ENCODE measurements at regions not wholly inside any gene's neighbourhood (a gene's known extent, or its start where the extent isn't known, plus 50 kb on each side); places are given as distances from the start of the nearest gene placed in this dataset.

- no peak overlapping the region for H3K4me3 Mint-ChIP-seq
- H3K9me3 Mint-ChIP-seq = no peaks in the 10 kb centered on the region
- H3K27ac Mint-ChIP-seq = no peak overlapping the region
- POLR2A ChIA-PET = no interaction called here
- DNase-seq = no peak
- no peaks in the 10 kb centered on the region for H3K27me3 Mint-ChIP-seq
- intact Hi-C loops (cut with micrococcal nuclease) = no loop called here
- H3K4me1 Mint-ChIP-seq (ENCODE audit: low read depth) = peaks cover 2% of the 10 kb centered on the region
- H3K36me3 Mint-ChIP-seq = no peaks in the 10 kb centered on the region
- CTCF ChIA-PET = no interaction called here
Observed at GRCh38 chr13:20351281-20352022, 119.3 kb upstream of the GJB6 start.

GRCh38 chr13:20350819-20351218 is 118.7 kb upstream of the GJB6 start:
- Mint-ChIP-seq H3K4me3 (no peak overlapping the region), H3K36me3 (no peaks in the 10 kb centered on the region), H3K4me1 (ENCODE audit: low read depth) (peaks cover 2% of the 10 kb centered on the region), H3K27me3 (no peaks in the 10 kb centered on the region), H3K9me3 (no peaks in the 10 kb centered on the region), H3K27ac (no peak overlapping the region)
- no peak for DNase-seq
- POLR2A ChIA-PET = no interaction called here
- CTCF ChIA-PET = interaction anchor here (0.8 kb wide), 1 partner anchor 9 kb away, joined by 3 read pairs; no protein-coding TSS in a partner anchor
- intact Hi-C loops (cut with micrococcal nuclease) = no loop called here

- Mint-ChIP-seq H3K27ac (no peak overlapping the region), H3K4me1 (ENCODE audit: low read depth) (peaks cover 2% of the 10 kb centered on the region), H3K27me3 (no peaks in the 10 kb centered on the region), H3K4me3 (no peak overlapping the region), H3K9me3 (no peaks in the 10 kb centered on the region), H3K36me3 (no peaks in the 10 kb centered on the region)
- no peak for DNase-seq
- POLR2A ChIA-PET = no interaction called here
- intact Hi-C loops (cut with micrococcal nuclease) = no loop called here
- CTCF ChIA-PET = interaction anchor here (0.8 kb wide), 1 partner anchor 9 kb away, joined by 3 read pairs; no protein-coding TSS in a partner anchor
Observed at GRCh38 chr13:20350382-20350763, 118.3 kb upstream of the GJB6 start.

GRCh38 chr13:20349564-20350381 is 117.7 kb upstream of the GJB6 start:
- intact Hi-C loops (cut with micrococcal nuclease) = no loop called here
- peaks cover 2% of the 10 kb centered on the region for H3K4me1 Mint-ChIP-seq (ENCODE audit: low read depth)
- no peak overlapping the region for H3K27ac Mint-ChIP-seq
- no peak overlapping the region for H3K4me3 Mint-ChIP-seq
- ChIA-PET POLR2A (no interaction called here), CTCF (no interaction called here)
- H3K36me3 Mint-ChIP-seq = no peaks in the 10 kb centered on the region
- DNase-seq = no peak
- H3K27me3 Mint-ChIP-seq = no peaks in the 10 kb centered on the region
- no peaks in the 10 kb centered on the region for H3K9me3 Mint-ChIP-seq

- ChIA-PET POLR2A (interaction anchor here (0.6 kb wide), 1 partner anchor 1019 kb away, joined by 5 read pairs; no protein-coding TSS in a partner anchor), CTCF (no interaction called here)
- intact Hi-C loops (cut with micrococcal nuclease) = no loop called here
- Mint-ChIP-seq H3K36me3 (no peaks in the 10 kb centered on the region), H3K4me1 (ENCODE audit: low read depth) (no peaks in the 10 kb centered on the region), H3K27me3 (no peaks in the 10 kb centered on the region), H3K27ac (no peak overlapping the region), H3K4me3 (no peak overlapping the region), H3K9me3 (no peaks in the 10 kb centered on the region)
- no peak for DNase-seq
Observed at GRCh38 chr13:20348645-20349408, 116.7 kb upstream of the GJB6 start.

- intact Hi-C loops (cut with micrococcal nuclease) = no loop called here
- Mint-ChIP-seq H3K27me3 (no peaks in the 10 kb centered on the region), H3K4me1 (ENCODE audit: low read depth) (no peaks in the 10 kb centered on the region), H3K4me3 (no peak overlapping the region), H3K27ac (no peak overlapping the region), H3K9me3 (no peaks in the 10 kb centered on the region), H3K36me3 (no peaks in the 10 kb centered on the region)
- ChIA-PET CTCF (interaction anchor here (0.6 kb wide), 1 partner anchor 39 kb away, joined by 3 read pairs; no protein-coding TSS in a partner anchor), POLR2A (no interaction called here)
- DNase-seq = no peak
Observed at GRCh38 chr13:20348018-20348417, 115.9 kb upstream of the GJB6 start.

GRCh38 chr13:20344836-20345490 is 112.8 kb upstream of the GJB6 start:
- H3K36me3 Mint-ChIP-seq = no peaks in the 10 kb centered on the region
- POLR2A ChIA-PET = no interaction called here
- DNase-seq = no peak
- H3K27me3 Mint-ChIP-seq = no peaks in the 10 kb centered on the region
- no peaks in the 10 kb centered on the region for H3K9me3 Mint-ChIP-seq
- no peak overlapping the region for H3K4me3 Mint-ChIP-seq
- intact Hi-C loops (cut with micrococcal nuclease) = no loop called here
- H3K4me1 Mint-ChIP-seq (ENCODE audit: low read depth) = no peaks in the 10 kb centered on the region
- CTCF ChIA-PET = no interaction called here
- H3K27ac Mint-ChIP-seq = no peak overlapping the region

- intact Hi-C loops (cut with micrococcal nuclease) = no loop called here
- CTCF ChIA-PET = no interaction called here
- POLR2A ChIA-PET = no interaction called here
- no peak for DNase-seq
- no peaks in the 10 kb centered on the region for H3K4me1 Mint-ChIP-seq (ENCODE audit: low read depth)
- H3K4me3 Mint-ChIP-seq = no peak overlapping the region
- no peaks in the 10 kb centered on the region for H3K27me3 Mint-ChIP-seq
- H3K36me3 Mint-ChIP-seq = no peaks in the 10 kb centered on the region
- H3K9me3 Mint-ChIP-seq = no peaks in the 10 kb centered on the region
- no peak overlapping the region for H3K27ac Mint-ChIP-seq
Observed at GRCh38 chr13:20342311-20342710, 110.2 kb upstream of the GJB6 start.

- no peak for DNase-seq
- CTCF ChIA-PET = interaction anchor here (1.1 kb wide), 1 partner anchor 10 kb away, joined by 3 read pairs; no protein-coding TSS in a partner anchor
- H3K4me3 Mint-ChIP-seq = no peak overlapping the region
- intact Hi-C loops (cut with micrococcal nuclease) = no loop called here
- H3K27me3 Mint-ChIP-seq = no peaks in the 10 kb centered on the region
- no peak overlapping the region for H3K27ac Mint-ChIP-seq
- no peaks in the 10 kb centered on the region for H3K36me3 Mint-ChIP-seq
- no peaks in the 10 kb centered on the region for H3K4me1 Mint-ChIP-seq (ENCODE audit: low read depth)
- POLR2A ChIA-PET = no interaction called here
- H3K9me3 Mint-ChIP-seq = no peaks in the 10 kb centered on the region
Observed at GRCh38 chr13:20340759-20341171, 108.6 kb upstream of the GJB6 start.

- Mint-ChIP-seq H3K27me3 (no peaks in the 10 kb centered on the region), H3K4me1 (ENCODE audit: low read depth) (no peaks in the 10 kb centered on the region), H3K4me3 (no peak overlapping the region), H3K9me3 (no peaks in the 10 kb centered on the region), H3K27ac (no peak overlapping the region), H3K36me3 (no peaks in the 10 kb centered on the region)
- no peak for DNase-seq
- ChIA-PET CTCF (no interaction called here), POLR2A (no interaction called here)
- intact Hi-C loops (cut with micrococcal nuclease) = no loop called here
Observed at GRCh38 chr13:20340136-20340758, 108.1 kb upstream of the GJB6 start.

- Mint-ChIP-seq H3K27me3 (no peaks in the 10 kb centered on the region), H3K36me3 (no peaks in the 10 kb centered on the region), H3K4me1 (ENCODE audit: low read depth) (no peaks in the 10 kb centered on the region), H3K9me3 (no peaks in the 10 kb centered on the region), H3K27ac (no peak overlapping the region), H3K4me3 (no peak overlapping the region)
- intact Hi-C loops (cut with micrococcal nuclease) = no loop called here
- POLR2A ChIA-PET = no interaction called here
- no peak for DNase-seq
- CTCF ChIA-PET = interaction anchor here (0.9 kb wide), 1 partner anchor 141 kb away, joined by 3 read pairs; no protein-coding TSS in a partner anchor
Observed at GRCh38 chr13:20337884-20338551, 105.9 kb upstream of the GJB6 start.

All from activated CD4-positive, alpha-beta memory T cell treated with anti-CD3 and anti-CD28 coated beads for 36 hours (primary cell).